GM12878 (cell line): ENCODE measurements at regions not wholly inside any gene's neighbourhood (a gene's known extent, or its start where the extent isn't known, plus 50 kb on each side); places are given as distances from the start of the nearest gene placed in this dataset.

Experiments used
- HCFC1 ChIP-seq: fragments of 150-350 bp; IDR thresholded peaks from 2 replicates; pipeline ENCODE4 v1.6.1; 2014; ENCODE audit warnings: low read length
- IKZF2 ChIP-seq, 2 experiments: fragments of 450-650 bp; IDR thresholded peaks; 2 replicates each; pipeline ENCODE4 v1.6.1; 2017; ENCODE audit warnings: mild to moderate bottlenecking in 2 of 2, moderate library complexity in 2 of 2
- MXI1 ChIP-seq: fragments of 150-350 bp; IDR thresholded peaks from 2 replicates; pipeline ENCODE4 v1.6.1; 2011; ENCODE audit warnings: low read depth, mild to moderate bottlenecking, inconsistent platforms, low read length, improper control_type of control experiment
- NFIC ChIP-seq: IDR thresholded peaks from 2 replicates; pipeline ENCODE4 v1.6.1; 2012; ENCODE audit warnings: low read depth, mild to moderate bottlenecking, inconsistent platforms, low read length, moderate library complexity
- NR2C2 ChIP-seq: IDR thresholded peaks from 2 replicates; pipeline ENCODE4 v1.6.1; 2011; ENCODE audit warnings: borderline replicate concordance, low read depth; ENCODE audit not compliant: control insufficient read depth, insufficient read length
- NRF1 ChIP-seq: conservative IDR thresholded peaks from 2 replicates; pipeline ENCODE4 v1.6.1; 2011; ENCODE audit warnings: mild to moderate bottlenecking, low read depth, low read length, improper control_type of control experiment
- POLR2AphosphoS2 ChIP-seq: IDR thresholded peaks from 2 replicates; pipeline ENCODE4 v1.6.1; 2011; ENCODE audit warnings: low read depth, mild to moderate bottlenecking, low read length, improper control_type of control experiment, moderate library complexity
- STAT1 ChIP-seq: fragments of 450-650 bp; conservative IDR thresholded peaks from 2 replicates; pipeline ENCODE4 v1.6.1; 2014; ENCODE audit warnings: antibody characterized with exemption, mild to moderate bottlenecking
- TCF3 ChIP-seq: IDR thresholded peaks from 2 replicates; pipeline ENCODE4 v1.6.1; 2012; ENCODE audit warnings: low read depth, mild to moderate bottlenecking, low read length, borderline replicate concordance; ENCODE audit not compliant: insufficient read depth
- ZNF207 ChIP-seq: fragments of 450-650 bp; IDR thresholded peaks from 2 replicates; pipeline ENCODE4 v1.6.1; 2014; ENCODE audit warnings: antibody characterized with exemption, mild to moderate bottlenecking, borderline replicate concordance
- TF ChIP-seq, protein P1 (sequence below): fragments of 450-650 bp; IDR thresholded peaks from 2 replicates; pipeline ENCODE4 v1.6.1; 2017; ENCODE audit warnings: mild to moderate bottlenecking, moderate library complexity
- TF ChIP-seq, protein P2 (sequence below): IDR thresholded peaks from 2 replicates; pipeline ENCODE4 v1.6.1; 2011; ENCODE audit warnings: low read depth, mild to moderate bottlenecking, low read length, moderate library complexity, borderline replicate concordance; ENCODE audit errors: extremely low read depth
- TF ChIP-seq, protein P3 (sequence below): fragments of 450-650 bp; IDR thresholded peaks from 2 replicates; pipeline ENCODE4 v1.6.1; 2017; ENCODE audit warnings: mild to moderate bottlenecking, moderate library complexity
- TF ChIP-seq, protein P4 (sequence below): fragments of 450-650 bp; IDR thresholded peaks from 2 replicates; pipeline ENCODE4 v1.6.1; 2018; ENCODE audit warnings: mild to moderate bottlenecking, low read depth, moderate library complexity; ENCODE audit not compliant: partially characterized antibody

DNA sequence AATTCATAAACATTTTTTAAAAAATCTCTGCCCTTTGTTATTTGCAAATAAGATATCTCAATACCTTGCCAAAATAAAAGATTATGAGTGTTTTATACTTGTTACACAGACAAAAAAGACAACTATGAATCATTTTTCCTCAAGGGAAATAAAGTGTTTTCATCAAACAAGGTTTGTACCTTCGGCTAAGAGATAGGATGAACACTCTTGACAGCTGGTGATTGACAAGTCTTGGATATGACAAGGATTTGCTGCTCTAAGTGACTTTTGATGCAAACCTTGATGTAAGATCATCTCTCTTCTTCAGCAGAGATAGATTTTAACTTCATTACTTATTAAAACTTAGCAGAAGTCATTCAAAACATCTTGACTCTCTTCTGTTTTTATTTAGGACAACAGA lies 514.3 kb upstream of the IRAK1BP1 start (continued):
- TF ChIP-seq, protein P1, sequence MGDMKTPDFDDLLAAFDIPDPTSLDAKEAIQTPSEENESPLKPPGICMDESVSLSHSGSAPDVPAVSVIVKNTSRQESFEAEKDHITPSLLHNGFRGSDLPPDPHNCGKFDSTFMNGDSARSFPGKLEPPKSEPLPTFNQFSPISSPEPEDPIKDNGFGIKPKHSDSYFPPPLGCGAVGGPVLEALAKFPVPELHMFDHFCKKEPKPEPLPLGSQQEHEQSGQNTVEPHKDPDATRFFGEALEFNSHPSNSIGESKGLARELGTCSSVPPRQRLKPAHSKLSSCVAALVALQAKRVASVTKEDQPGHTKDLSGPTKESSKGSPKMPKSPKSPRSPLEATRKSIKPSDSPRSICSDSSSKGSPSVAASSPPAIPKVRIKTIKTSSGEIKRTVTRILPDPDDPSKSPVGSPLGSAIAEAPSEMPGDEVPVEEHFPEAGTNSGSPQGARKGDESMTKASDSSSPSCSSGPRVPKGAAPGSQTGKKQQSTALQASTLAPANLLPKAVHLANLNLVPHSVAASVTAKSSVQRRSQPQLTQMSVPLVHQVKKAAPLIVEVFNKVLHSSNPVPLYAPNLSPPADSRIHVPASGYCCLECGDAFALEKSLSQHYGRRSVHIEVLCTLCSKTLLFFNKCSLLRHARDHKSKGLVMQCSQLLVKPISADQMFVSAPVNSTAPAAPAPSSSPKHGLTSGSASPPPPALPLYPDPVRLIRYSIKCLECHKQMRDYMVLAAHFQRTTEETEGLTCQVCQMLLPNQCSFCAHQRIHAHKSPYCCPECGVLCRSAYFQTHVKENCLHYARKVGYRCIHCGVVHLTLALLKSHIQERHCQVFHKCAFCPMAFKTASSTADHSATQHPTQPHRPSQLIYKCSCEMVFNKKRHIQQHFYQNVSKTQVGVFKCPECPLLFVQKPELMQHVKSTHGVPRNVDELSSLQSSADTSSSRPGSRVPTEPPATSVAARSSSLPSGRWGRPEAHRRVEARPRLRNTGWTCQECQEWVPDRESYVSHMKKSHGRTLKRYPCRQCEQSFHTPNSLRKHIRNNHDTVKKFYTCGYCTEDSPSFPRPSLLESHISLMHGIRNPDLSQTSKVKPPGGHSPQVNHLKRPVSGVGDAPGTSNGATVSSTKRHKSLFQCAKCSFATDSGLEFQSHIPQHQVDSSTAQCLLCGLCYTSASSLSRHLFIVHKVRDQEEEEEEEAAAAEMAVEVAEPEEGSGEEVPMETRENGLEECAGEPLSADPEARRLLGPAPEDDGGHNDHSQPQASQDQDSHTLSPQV, result no peak
- no peak for TF ChIP-seq STAT1
- TF ChIP-seq TCF3, result no peak
- TF ChIP-seq NR2C2, result no peak
- no peak for TF ChIP-seq HCFC1
- TF ChIP-seq POLR2AphosphoS2, result no peak
- no peak for TF ChIP-seq MXI1
- TF ChIP-seq NRF1, result no peak
- TF ChIP-seq, protein P2, sequence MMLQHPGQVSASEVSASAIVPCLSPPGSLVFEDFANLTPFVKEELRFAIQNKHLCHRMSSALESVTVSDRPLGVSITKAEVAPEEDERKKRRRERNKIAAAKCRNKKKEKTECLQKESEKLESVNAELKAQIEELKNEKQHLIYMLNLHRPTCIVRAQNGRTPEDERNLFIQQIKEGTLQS, result no peak
- TF ChIP-seq NFIC, result no peak
- no peak for TF ChIP-seq IKZF2 (IDR thresholded peaks at IDR 0.05)
- TF ChIP-seq, protein P3, sequence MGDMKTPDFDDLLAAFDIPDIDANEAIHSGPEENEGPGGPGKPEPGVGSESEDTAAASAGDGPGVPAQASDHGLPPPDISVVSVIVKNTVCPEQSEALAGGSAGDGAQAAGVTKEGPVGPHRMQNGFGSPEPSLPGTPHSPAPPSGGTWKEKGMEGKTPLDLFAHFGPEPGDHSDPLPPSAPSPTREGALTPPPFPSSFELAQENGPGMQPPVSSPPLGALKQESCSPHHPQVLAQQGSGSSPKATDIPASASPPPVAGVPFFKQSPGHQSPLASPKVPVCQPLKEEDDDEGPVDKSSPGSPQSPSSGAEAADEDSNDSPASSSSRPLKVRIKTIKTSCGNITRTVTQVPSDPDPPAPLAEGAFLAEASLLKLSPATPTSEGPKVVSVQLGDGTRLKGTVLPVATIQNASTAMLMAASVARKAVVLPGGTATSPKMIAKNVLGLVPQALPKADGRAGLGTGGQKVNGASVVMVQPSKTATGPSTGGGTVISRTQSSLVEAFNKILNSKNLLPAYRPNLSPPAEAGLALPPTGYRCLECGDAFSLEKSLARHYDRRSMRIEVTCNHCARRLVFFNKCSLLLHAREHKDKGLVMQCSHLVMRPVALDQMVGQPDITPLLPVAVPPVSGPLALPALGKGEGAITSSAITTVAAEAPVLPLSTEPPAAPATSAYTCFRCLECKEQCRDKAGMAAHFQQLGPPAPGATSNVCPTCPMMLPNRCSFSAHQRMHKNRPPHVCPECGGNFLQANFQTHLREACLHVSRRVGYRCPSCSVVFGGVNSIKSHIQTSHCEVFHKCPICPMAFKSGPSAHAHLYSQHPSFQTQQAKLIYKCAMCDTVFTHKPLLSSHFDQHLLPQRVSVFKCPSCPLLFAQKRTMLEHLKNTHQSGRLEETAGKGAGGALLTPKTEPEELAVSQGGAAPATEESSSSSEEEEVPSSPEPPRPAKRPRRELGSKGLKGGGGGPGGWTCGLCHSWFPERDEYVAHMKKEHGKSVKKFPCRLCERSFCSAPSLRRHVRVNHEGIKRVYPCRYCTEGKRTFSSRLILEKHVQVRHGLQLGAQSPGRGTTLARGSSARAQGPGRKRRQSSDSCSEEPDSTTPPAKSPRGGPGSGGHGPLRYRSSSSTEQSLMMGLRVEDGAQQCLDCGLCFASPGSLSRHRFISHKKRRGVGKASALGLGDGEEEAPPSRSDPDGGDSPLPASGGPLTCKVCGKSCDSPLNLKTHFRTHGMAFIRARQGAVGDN, result no peak
- TF ChIP-seq, protein P4, sequence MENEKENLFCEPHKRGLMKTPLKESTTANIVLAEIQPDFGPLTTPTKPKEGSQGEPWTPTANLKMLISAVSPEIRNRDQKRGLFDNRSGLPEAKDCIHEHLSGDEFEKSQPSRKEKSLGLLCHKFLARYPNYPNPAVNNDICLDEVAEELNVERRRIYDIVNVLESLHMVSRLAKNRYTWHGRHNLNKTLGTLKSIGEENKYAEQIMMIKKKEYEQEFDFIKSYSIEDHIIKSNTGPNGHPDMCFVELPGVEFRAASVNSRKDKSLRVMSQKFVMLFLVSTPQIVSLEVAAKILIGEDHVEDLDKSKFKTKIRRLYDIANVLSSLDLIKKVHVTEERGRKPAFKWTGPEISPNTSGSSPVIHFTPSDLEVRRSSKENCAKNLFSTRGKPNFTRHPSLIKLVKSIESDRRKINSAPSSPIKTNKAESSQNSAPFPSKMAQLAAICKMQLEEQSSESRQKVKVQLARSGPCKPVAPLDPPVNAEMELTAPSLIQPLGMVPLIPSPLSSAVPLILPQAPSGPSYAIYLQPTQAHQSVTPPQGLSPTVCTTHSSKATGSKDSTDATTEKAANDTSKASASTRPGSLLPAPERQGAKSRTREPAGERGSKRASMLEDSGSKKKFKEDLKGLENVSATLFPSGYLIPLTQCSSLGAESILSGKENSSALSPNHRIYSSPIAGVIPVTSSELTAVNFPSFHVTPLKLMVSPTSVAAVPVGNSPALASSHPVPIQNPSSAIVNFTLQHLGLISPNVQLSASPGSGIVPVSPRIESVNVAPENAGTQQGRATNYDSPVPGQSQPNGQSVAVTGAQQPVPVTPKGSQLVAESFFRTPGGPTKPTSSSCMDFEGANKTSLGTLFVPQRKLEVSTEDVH, result no peak
- TF ChIP-seq ZNF207, result no peak
